ENCODE measurements at regions not wholly inside any gene's neighbourhood (a gene's known extent, or its start where the extent isn't known, plus 50 kb on each side); places are given as distances from the start of the nearest gene placed in this dataset.

- TF ChIP-seq CTCF (IDR thresholded peaks at IDR 0.05; ENCODE audit: poor library complexity, severe bottlenecking) (no peak), EZH2 (IDR thresholded peaks at IDR 0.05; ENCODE audit: borderline replicate concordance, insufficient read depth, low read length, poor library complexity, severe bottlenecking) (no peak), REST (IDR thresholded peaks at IDR 0.05; ENCODE audit: borderline replicate concordance) (no peak), POLR2AphosphoS5 (IDR thresholded peaks at IDR 0.05) (no peak), RAD21 (conservative IDR thresholded peaks at IDR 0.05) (no peak), EP300 (conservative IDR thresholded peaks at IDR 0.05; ENCODE audit: poor library complexity, severe bottlenecking) (no peak), SMC3 (conservative IDR thresholded peaks at IDR 0.05; ENCODE audit: poor library complexity) (no peak), TAF1 (IDR thresholded peaks at IDR 0.05; ENCODE audit: low read depth) (no peak)
Measured at GRCh38 chr13:42375663-42376062, 103.7 kb downstream of the AKAP11 start.

All from neural cell (in vitro differentiated cells).